HCT116 (cell line): ENCODE measurements at regions not wholly inside any gene's neighbourhood (a gene's known extent, or its start where the extent isn't known, plus 50 kb on each side); places are given as distances from the start of the nearest gene placed in this dataset.

Experiments used
- ATAC-seq: fragments of 200-7000 bp; cut with Tn5 transposase; 2 replicates; pipeline ENCODE4 v1.9.1; 2020; ENCODE audit warnings: mild to moderate bottlenecking, moderate library complexity
- BruUV-seq: library from RNA; stranded (reverse); fragments of 400-500 nt; replicated peaks from 2 replicates; lab custom pipeline; 2021; lab: Mats Ljungman, UMichigan
- CTCF ChIA-PET: fragments of 300-600 bp; sonication (Branson Sonifier 250); formaldehyde crosslinking; loops from one replicate; lab custom pipeline; 2021; ENCODE audit warnings: antibody characterized with exemption; lab: Charles Lee
- POLR2A ChIA-PET: fragments of 300-600, 350-600 bp; sonication (Branson Sonifier 250); formaldehyde crosslinking; loops from one replicate; lab custom pipeline; 2021; ENCODE audit warnings: antibody characterized with exemption; lab: Charles Lee
- RAD21 ChIA-PET, 2 experiments: fragments of 300-600 bp; sonication (Branson Sonifier 250); formaldehyde crosslinking; loops; one replicate each; lab custom pipeline; 2023; ENCODE audit warnings: low total read pairs in 2 of 2; ENCODE audit not compliant: uncharacterized antibody in 2 of 2, unreplicated experiment in 2 of 2, low non-redundant PET in 1 of 2; lab: Charles Lee
- DNase-seq: peaks from one replicate; pipeline ENCODE4 v3.0.0-alpha.2; 2010; ENCODE audit warnings: low read depth, low spot score
- H2AFZ ChIP-seq: fragments of 200-600 bp; shearing (Covaris generic), sonication (generic); 2 replicates; pipeline ENCODE4 v1.6.1; 2017; ENCODE audit warnings: low read depth, mixed run types, mixed read lengths, antibody characterized with exemption, low read length; ENCODE audit not compliant: poor library complexity, severe bottlenecking
- H3K27ac ChIP-seq: 2 replicates; pipeline ENCODE4 v1.5.1; 2012; ENCODE audit warnings: low read depth, low read length
- H3K27me3 ChIP-seq: fragments of 200-600 bp; sonication (generic); 2 replicates; pipeline ENCODE4 v1.6.1; 2016; ENCODE audit warnings: mixed run types, low read length, mixed read lengths; ENCODE audit not compliant: insufficient read depth
- H3K36me3 ChIP-seq, 2 experiments: fragments of 200-500 bp in 1 of 2; fragments of 200-600 bp in 1 of 2; sonication (Bioruptor generic) in 1 of 2; sonication (generic) in 1 of 2; 2 replicates each; pipeline versions ENCODE4 v1.5.1 to v1.6.1; 2014 to 2016; ENCODE audit warnings: low read length in 2 of 2, inconsistent platforms in 1 of 2, mixed read lengths in 1 of 2, mixed run types in 1 of 2; ENCODE audit not compliant: insufficient read depth in 2 of 2, control insufficient read depth in 1 of 2
- H3K4me1 ChIP-seq, 2 experiments: fragments of 200-600 bp in 1 of 2; sonication (generic) in 1 of 2; 2 replicates each; pipeline versions ENCODE4 v1.5.1 to v1.6.1; 2012 to 2017; ENCODE audit warnings: low read length in 2 of 2, inconsistent platforms in 1 of 2, mild to moderate bottlenecking in 1 of 2, mixed read lengths in 1 of 2, mixed run types in 1 of 2, moderate library complexity in 1 of 2; ENCODE audit not compliant: insufficient read depth in 2 of 2, control insufficient read depth in 1 of 2
- H3K4me2 ChIP-seq: fragments of 200-600 bp; sonication (generic); 2 replicates; pipeline ENCODE4 v1.6.1; 2017; ENCODE audit warnings: mixed run types, low read length, mixed read lengths
- H3K4me3 ChIP-seq, 2 experiments: fragments of 200-600 bp in 1 of 2; sonication (generic) in 1 of 2; replicated peaks in 1 of 2; 2 replicates each; pipeline ENCODE4 v1.5.1; 2011 to 2016; ENCODE audit warnings: low read length in 2 of 2, control low read depth in 1 of 2, low read depth in 1 of 2, mild to moderate bottlenecking in 1 of 2, mixed read lengths in 1 of 2, mixed run types in 1 of 2
- H3K79me2 ChIP-seq: fragments of 200-600 bp; sonication (generic); 2 replicates; pipeline ENCODE4 v1.6.1; 2017; ENCODE audit warnings: mild to moderate bottlenecking, mixed run types, low read length, moderate library complexity, mixed read lengths; ENCODE audit not compliant: insufficient read depth
- H3K9ac ChIP-seq: fragments of 200-600 bp; sonication (generic); 2 replicates; pipeline ENCODE4 v1.6.1; 2016; ENCODE audit warnings: low read length, mixed read lengths
- H3K9me2 ChIP-seq: fragments of 200-600 bp; sonication (generic), shearing (Covaris generic); 2 replicates; pipeline ENCODE4 v1.6.1; 2017; ENCODE audit warnings: mixed run types, mild to moderate bottlenecking, moderate library complexity; ENCODE audit not compliant: insufficient read depth
- H3K9me3 ChIP-seq, 2 experiments: fragments of 200-500 bp in 1 of 2; fragments of 200-600 bp in 1 of 2; sonication (Bioruptor generic) in 1 of 2; sonication (generic) in 1 of 2; 2 replicates each; pipeline ENCODE4 v1.6.1; 2014 to 2017; ENCODE audit warnings: low read length in 2 of 2, mixed read lengths in 2 of 2, inconsistent platforms in 1 of 2, low read depth in 1 of 2, mild to moderate bottlenecking in 1 of 2, mixed run types in 1 of 2, moderate library complexity in 1 of 2; ENCODE audit not compliant: control insufficient read depth in 1 of 2, insufficient read depth in 1 of 2
- H4K20me1 ChIP-seq: fragments of 200-600 bp; sonication (generic), shearing (Covaris generic); 2 replicates; pipeline ENCODE4 v1.6.1; 2017; ENCODE audit warnings: mixed run types, mild to moderate bottlenecking, moderate library complexity; ENCODE audit not compliant: insufficient read depth
- ATF3 ChIP-seq: IDR thresholded peaks from 2 replicates; pipeline ENCODE4 v1.6.1; 2012
- CEBPB ChIP-seq: IDR thresholded peaks from 2 replicates; pipeline ENCODE4 v1.6.1; 2012; ENCODE audit warnings: low read depth
- EGR1 ChIP-seq: IDR thresholded peaks from 2 replicates; pipeline ENCODE4 v1.6.1; 2012; ENCODE audit warnings: low read depth
- EZH2phosphoT487 ChIP-seq: fragments of 200-600 bp; IDR thresholded peaks from 2 replicates; pipeline ENCODE4 v1.6.1; 2018; ENCODE audit warnings: antibody characterized with exemption, borderline replicate concordance
- POLR2AphosphoS5 ChIP-seq: IDR thresholded peaks from 2 replicates; pipeline ENCODE4 v1.6.1; 2011; ENCODE audit warnings: mild to moderate bottlenecking, low read depth, low read length, moderate library complexity
- SP1 ChIP-seq: IDR thresholded peaks from 2 replicates; pipeline ENCODE4 v1.6.1; 2012; ENCODE audit warnings: low read depth
- TCF7L2 ChIP-seq: IDR thresholded peaks from 2 replicates; pipeline ENCODE4 v1.7.0; 2011; ENCODE audit warnings: borderline replicate concordance, inconsistent platforms; ENCODE audit not compliant: insufficient read depth, insufficient read length; ENCODE audit errors: extremely low read depth
- YY1 ChIP-seq: IDR thresholded peaks from 2 replicates; pipeline ENCODE4 v1.6.1; 2011; ENCODE audit warnings: low read length, low read depth, moderate library complexity, mild to moderate bottlenecking; ENCODE audit not compliant: insufficient replicate concordance; ENCODE audit errors: extremely low read depth
- ZFX ChIP-seq: fragments of 450-650 bp; IDR thresholded peaks from 2 replicates; pipeline ENCODE4 v1.6.1; 2017
- ZNF274 ChIP-seq: fragments of 200-500 bp; sonication (Bioruptor generic); IDR thresholded peaks from 2 replicates; pipeline ENCODE4 v1.6.1; 2014; ENCODE audit warnings: mild to moderate bottlenecking, low read depth, low read length, inconsistent platforms
- intact Hi-C: fragments of 100-400 bp; cut with micrococcal nuclease; formaldehyde crosslinking; loops from 2 replicates; pipeline ENCODE4 v1.10.0; 2022
- TF ChIP-seq, protein P1 (sequence below): IDR thresholded peaks from 2 replicates; pipeline ENCODE4 v1.6.1; 2012
- TF ChIP-seq, protein P2 (sequence below), 3 experiments: fragments of 200-600 bp in 1 of 3; sonication (generic) in 1 of 3; IDR thresholded peaks in 2 of 3; conservative IDR thresholded peaks in 1 of 3; 2 replicates each; pipeline ENCODE4 v1.5.1; 2012 to 2017; ENCODE audit warnings: low read depth in 2 of 3, low read length in 2 of 3, antibody characterized with exemption in 1 of 3, borderline replicate concordance in 1 of 3, control low read depth in 1 of 3, mild to moderate bottlenecking in 1 of 3, mixed read lengths in 1 of 3, mixed run types in 1 of 3, moderate library complexity in 1 of 3; ENCODE audit not compliant: insufficient read depth in 1 of 3

GRCh38 chr14:54317391-54317790 lies 79.4 kb upstream of the CDKN3 start:
- H3K36me3 ChIP-seq = no peaks in the 10 kb centered on the region
- H3K9ac ChIP-seq = no peak overlapping the region
- no peaks in the 10 kb centered on the region for H3K27me3 ChIP-seq
- ChIA-PET RAD21 (no interaction called here), POLR2A (no interaction called here), CTCF (no interaction called here)
- no peaks in the 10 kb centered on the region for H4K20me1 ChIP-seq
- no TSS peak for BruUV-seq
- no peak overlapping the region for H3K4me2 ChIP-seq
- ATAC-seq (no peak), DNase-seq (no peak)
- H3K27ac ChIP-seq = no peak overlapping the region
- intact Hi-C loops = no loop called here
- TF ChIP-seq, protein P1, sequence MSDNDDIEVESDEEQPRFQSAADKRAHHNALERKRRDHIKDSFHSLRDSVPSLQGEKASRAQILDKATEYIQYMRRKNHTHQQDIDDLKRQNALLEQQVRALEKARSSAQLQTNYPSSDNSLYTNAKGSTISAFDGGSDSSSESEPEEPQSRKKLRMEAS = no peak
- TF ChIP-seq SP1 = no peak
- no peak for TF ChIP-seq ZFX
- no peak for TF ChIP-seq CEBPB
- TF ChIP-seq YY1 = no peak
- TF ChIP-seq ATF3 = no peak
- TF ChIP-seq POLR2AphosphoS5 = no peak
- TF ChIP-seq EGR1 = no peak
- TF ChIP-seq TCF7L2 = no peak
- TF ChIP-seq, protein P2, sequence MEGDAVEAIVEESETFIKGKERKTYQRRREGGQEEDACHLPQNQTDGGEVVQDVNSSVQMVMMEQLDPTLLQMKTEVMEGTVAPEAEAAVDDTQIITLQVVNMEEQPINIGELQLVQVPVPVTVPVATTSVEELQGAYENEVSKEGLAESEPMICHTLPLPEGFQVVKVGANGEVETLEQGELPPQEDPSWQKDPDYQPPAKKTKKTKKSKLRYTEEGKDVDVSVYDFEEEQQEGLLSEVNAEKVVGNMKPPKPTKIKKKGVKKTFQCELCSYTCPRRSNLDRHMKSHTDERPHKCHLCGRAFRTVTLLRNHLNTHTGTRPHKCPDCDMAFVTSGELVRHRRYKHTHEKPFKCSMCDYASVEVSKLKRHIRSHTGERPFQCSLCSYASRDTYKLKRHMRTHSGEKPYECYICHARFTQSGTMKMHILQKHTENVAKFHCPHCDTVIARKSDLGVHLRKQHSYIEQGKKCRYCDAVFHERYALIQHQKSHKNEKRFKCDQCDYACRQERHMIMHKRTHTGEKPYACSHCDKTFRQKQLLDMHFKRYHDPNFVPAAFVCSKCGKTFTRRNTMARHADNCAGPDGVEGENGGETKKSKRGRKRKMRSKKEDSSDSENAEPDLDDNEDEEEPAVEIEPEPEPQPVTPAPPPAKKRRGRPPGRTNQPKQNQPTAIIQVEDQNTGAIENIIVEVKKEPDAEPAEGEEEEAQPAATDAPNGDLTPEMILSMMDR (IDR thresholded peaks at IDR 0.05 in 2 of 3, conservative IDR thresholded peaks at IDR 0.05 in 1 of 3; ENCODE audit: borderline replicate concordance in 1 of 3, insufficient read depth in 1 of 3, low read depth in 2 of 3, low read length in 2 of 3) = no peak
- no peak for TF ChIP-seq EZH2phosphoT487
- TF ChIP-seq ZNF274 = no peak
- H2AFZ ChIP-seq = no peak overlapping the region
- no peak overlapping the region for H3K4me3 ChIP-seq
- peaks cover 7 to 11% of the 10 kb centered on the region in 2 experiments; a peak in 3 of 4 replicates for H3K4me1 ChIP-seq
- no peaks in the 10 kb centered on the region for H3K9me2 ChIP-seq
- no peaks in the 10 kb centered on the region for H3K9me3 ChIP-seq
- no peaks in the 10 kb centered on the region for H3K79me2 ChIP-seq
